ENCODE measurements at regions not wholly inside any gene's neighbourhood (a gene's known extent, or its start where the extent isn't known, plus 50 kb on each side); places are given as distances from the start of the nearest gene placed in this dataset.

- RAD21 ChIA-PET (ENCODE audit: unreplicated experiment), result no interaction called here
Observed at GRCh38 chr2:216934151-216934550, 74.3 kb upstream of the TNP1 start.

More at GRCh38 chr2:216934151-216934550, 74.3 kb upstream of the TNP1 start:
- DNase-seq (ENCODE audit: low read depth, low spot score) (no peak), ATAC-seq (no peak), FAIRE-seq (no peak)
- H3K4me2 ChIP-seq (ENCODE audit: control insufficient read depth, insufficient read depth), result no peak overlapping the region
- 12% methylated on average over 7 of the region's 7 CpGs for WGBS (ENCODE audit: insufficient coverage, insufficient replicate concordance, low lambda C conversion rate, missing lambda C conversion rate)
- in situ Hi-C loops (cut with MboI) (no loop called here), intact Hi-C loops (cut with micrococcal nuclease; ENCODE audit: unreplicated experiment) (no loop called here)
- no peaks in the 10 kb centered on the region for H3K4me1 ChIP-seq (ENCODE audit: control insufficient read depth, insufficient read depth, low read length)
- TF ChIP-seq STAT1 (conservative IDR thresholded peaks at IDR 0.05) (no peak), GABPA (IDR thresholded peaks at IDR 0.05; ENCODE audit: low read depth) (no peak), SKIL (IDR thresholded peaks at IDR 0.05; ENCODE audit: low read depth, poor library complexity, severe bottlenecking) (no peak), NFIC (IDR thresholded peaks at IDR 0.05; ENCODE audit: low read depth, low read length) (no peak), CREB1 (IDR thresholded peaks at IDR 0.05; ENCODE audit: low read depth) (no peak), RCOR1 (conservative IDR thresholded peaks at IDR 0.05; ENCODE audit: low read depth, low read length) (no peak), USF1 (IDR thresholded peaks at IDR 0.05; ENCODE audit: borderline replicate concordance, extremely low read length, insufficient read depth, low read depth, low read length) (no peak), KAT2A (conservative IDR thresholded peaks at IDR 0.05; ENCODE audit: control insufficient read depth, low read depth, low read length) (no peak), MTA3 (IDR thresholded peaks at IDR 0.05; ENCODE audit: borderline replicate concordance, low read length) (no peak), TCF7 (IDR thresholded peaks at IDR 0.05; ENCODE audit: borderline replicate concordance) (no peak)
- no peak overlapping the region for H3K27ac ChIP-seq (ENCODE audit: control insufficient read depth, insufficient read depth)
- BruUV-seq (replicated peaks), result no TSS peak
- no peaks in the 10 kb centered on the region; the same call in 2 of the 3 replicates for H3K9me3 ChIP-seq (replicated peaks; ENCODE audit: control insufficient read depth, insufficient read depth, low read length)
- H4K20me1 ChIP-seq (ENCODE audit: control insufficient read depth, insufficient read depth), result no peaks in the 10 kb centered on the region
- POLR2A ChIA-PET, result no interaction called here
- H3K36me3 ChIP-seq (ENCODE audit: control insufficient read depth in 2 of 2, insufficient read depth in 2 of 2, low read length in 1 of 2), result no peaks in the 10 kb centered on the region
- H3K27me3 ChIP-seq (replicated peaks in 1 of 2; ENCODE audit: control insufficient read depth in 2 of 2, insufficient read depth in 2 of 2, low read length in 1 of 2), result no peaks in the 10 kb centered on the region
- CTCF ChIA-PET, result no interaction called here
- SMC1A ChIA-PET (ENCODE audit: uncharacterized antibody, unreplicated experiment), result no interaction called here
- no peak overlapping the region for H3K4me3 ChIP-seq
- H2AFZ ChIP-seq (ENCODE audit: control insufficient read depth, low read depth, low read length), result no peak overlapping the region
- H3K79me2 ChIP-seq (ENCODE audit: control insufficient read depth, insufficient read depth, low read length), result no peaks in the 10 kb centered on the region
- H3K9ac ChIP-seq (ENCODE audit: control insufficient read depth, insufficient read depth, low read length), result no peak overlapping the region

Measured in GM12878 (cell line).